Natural killer cell (primary cell): ENCODE measurements at regions not wholly inside any gene's neighbourhood (a gene's known extent, or its start where the extent isn't known, plus 50 kb on each side); places are given as distances from the start of the nearest gene placed in this dataset.
A peak's percentile ranks its signal among the peaks of the same experiment; 100 is the strongest.
"Not testable (repeated sequence)": the region's sequence is repeated elsewhere in the genome, so short reads cannot be mapped to it uniquely, and the experiment has no call there.

Experiments
- ATAC-seq, 3 donors: fragments of 150-1000 bp in 2 of 3; fragments of 200-7000 bp in 1 of 3; cut with Tn5 transposase; 1 replicate in 1 of 3; 2 replicates in 2 of 3; pipeline ENCODE4 v1.10.0; 2021; ENCODE audit warnings: mild to moderate bottlenecking in 2 of 3, moderate library complexity in 2 of 3
- DNase-seq, 2 donors: peaks; one replicate each; pipeline versions ENCODE4 v3.0.0 to v3.0.0-alpha.2; 2013 to 2021; ENCODE audit warnings: mixed read lengths in 1 of 2
- H3K27ac ChIP-seq: one replicate; pipeline ENCODE4 v1.5.1; 2013; ENCODE audit warnings: mild to moderate bottlenecking, low read length
- H3K27me3 ChIP-seq: one replicate; pipeline ENCODE4 v1.6.1; 2013; ENCODE audit warnings: low read length; ENCODE audit not compliant: control insufficient read depth, insufficient read depth
- H3K36me3 ChIP-seq: one replicate; pipeline ENCODE4 v1.6.1; 2013; ENCODE audit warnings: low read length; ENCODE audit not compliant: control insufficient read depth, insufficient read depth
- H3K4me1 ChIP-seq: one replicate; pipeline ENCODE4 v1.6.1; 2013; ENCODE audit warnings: low read length; ENCODE audit not compliant: control insufficient read depth, insufficient read depth
- H3K4me3 ChIP-seq: one replicate; pipeline ENCODE4 v1.5.1; 2013; ENCODE audit warnings: low read length
- H3K9me3 ChIP-seq: one replicate; pipeline ENCODE4 v1.6.1; 2013; ENCODE audit warnings: low read length; ENCODE audit not compliant: control insufficient read depth, insufficient read depth
- H3K27ac Mint-ChIP-seq, 2 donors: one replicate each; pipeline ENCODE4 v1.8.0; 2022; ENCODE audit warnings: mild to moderate bottlenecking in 2 of 2, mixed read lengths in 2 of 2, moderate library complexity in 1 of 2
- H3K27me3 Mint-ChIP-seq, 2 donors: one replicate each; pipeline ENCODE4 v1.8.0; 2022; ENCODE audit warnings: low read depth in 2 of 2, mixed read lengths in 2 of 2
- H3K36me3 Mint-ChIP-seq: one replicate; pipeline ENCODE4 v1.8.0; 2022; ENCODE audit warnings: mixed read lengths
- H3K4me1 Mint-ChIP-seq, 2 donors: one replicate each; pipeline ENCODE4 v1.8.0; 2022; ENCODE audit warnings: mixed read lengths in 2 of 2
- H3K4me3 Mint-ChIP-seq: one replicate; pipeline ENCODE4 v1.8.0; 2022; ENCODE audit warnings: mild to moderate bottlenecking, moderate library complexity, mixed read lengths
- H3K9me3 Mint-ChIP-seq, 2 donors: one replicate each; pipeline ENCODE4 v1.8.0; 2022; ENCODE audit warnings: mixed read lengths in 2 of 2
- WGBS: methylation state at CpG from one replicate; pipeline ENCODE4 v1.1.7; 2013; ENCODE audit warnings: missing lambda C conversion rate; ENCODE audit not compliant: insufficient coverage; 5-methylcytosine and 5-hydroxymethylcytosine counted together
- intact Hi-C: fragments of 100-400 bp; cut with micrococcal nuclease; formaldehyde crosslinking; loops from one replicate; pipeline ENCODE4 v1.14.2; 2022
- TF ChIP-seq, protein P1 (sequence below): fragments of 200-600 bp; IDR thresholded peaks from one replicate; pipeline ENCODE4 v1.8.0; 2022; ENCODE audit warnings: antibody characterized with exemption

GRCh38 chr9:42388146-42388690, 204.8 kb downstream of the SPATA31A6 start:
- no peaks in the 10 kb centered on the region for H3K27me3 Mint-ChIP-seq
- H3K27me3 ChIP-seq: no peaks in the 10 kb centered on the region
- ATAC-seq: peak in 1 of 3 donors; percentile 29
- TF ChIP-seq, protein P1, sequence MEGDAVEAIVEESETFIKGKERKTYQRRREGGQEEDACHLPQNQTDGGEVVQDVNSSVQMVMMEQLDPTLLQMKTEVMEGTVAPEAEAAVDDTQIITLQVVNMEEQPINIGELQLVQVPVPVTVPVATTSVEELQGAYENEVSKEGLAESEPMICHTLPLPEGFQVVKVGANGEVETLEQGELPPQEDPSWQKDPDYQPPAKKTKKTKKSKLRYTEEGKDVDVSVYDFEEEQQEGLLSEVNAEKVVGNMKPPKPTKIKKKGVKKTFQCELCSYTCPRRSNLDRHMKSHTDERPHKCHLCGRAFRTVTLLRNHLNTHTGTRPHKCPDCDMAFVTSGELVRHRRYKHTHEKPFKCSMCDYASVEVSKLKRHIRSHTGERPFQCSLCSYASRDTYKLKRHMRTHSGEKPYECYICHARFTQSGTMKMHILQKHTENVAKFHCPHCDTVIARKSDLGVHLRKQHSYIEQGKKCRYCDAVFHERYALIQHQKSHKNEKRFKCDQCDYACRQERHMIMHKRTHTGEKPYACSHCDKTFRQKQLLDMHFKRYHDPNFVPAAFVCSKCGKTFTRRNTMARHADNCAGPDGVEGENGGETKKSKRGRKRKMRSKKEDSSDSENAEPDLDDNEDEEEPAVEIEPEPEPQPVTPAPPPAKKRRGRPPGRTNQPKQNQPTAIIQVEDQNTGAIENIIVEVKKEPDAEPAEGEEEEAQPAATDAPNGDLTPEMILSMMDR: no peak
- H3K27ac Mint-ChIP-seq: no peak overlapping the region
- no peaks in the 10 kb centered on the region for H3K4me1 ChIP-seq
- H3K4me3 Mint-ChIP-seq: no peak overlapping the region
- no peak for DNase-seq
- intact Hi-C loops: no loop called here
- H3K27ac ChIP-seq: no peak overlapping the region
- H3K9me3 ChIP-seq: peaks cover 11% of the 10 kb centered on the region
- no peaks in the 10 kb centered on the region for H3K36me3 ChIP-seq
- H3K36me3 Mint-ChIP-seq: no peaks in the 10 kb centered on the region
- H3K4me3 ChIP-seq: no peak overlapping the region
- 78% methylated on average over 3 of the region's 3 CpGs for WGBS
- H3K4me1 Mint-ChIP-seq: no peaks in the 10 kb centered on the region
- H3K9me3 Mint-ChIP-seq: no peaks in the 10 kb centered on the region

DNA sequence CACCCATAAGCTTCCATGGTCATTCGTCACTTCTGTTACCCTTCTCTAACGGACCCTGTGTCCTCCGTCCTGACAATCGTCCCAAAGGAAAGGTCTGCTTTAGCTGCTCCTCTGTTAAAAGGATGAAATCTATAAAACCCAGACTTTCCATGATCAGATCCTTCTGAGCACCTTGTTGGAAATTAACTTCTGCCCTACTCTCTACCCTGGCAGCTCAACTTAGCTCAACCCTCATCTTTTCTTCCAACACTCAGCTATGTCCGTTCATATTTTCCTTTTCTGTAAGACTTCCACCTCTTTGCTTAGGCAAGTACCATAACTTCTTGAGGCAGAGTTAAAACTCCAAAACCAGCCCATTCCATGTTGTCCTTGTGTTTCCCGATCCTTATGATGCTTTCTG, 205.4 kb downstream of the SPATA31A6 start:
- Mint-ChIP-seq H3K4me3 (no peak overlapping the region), H3K36me3 (no peaks in the 10 kb centered on the region), H3K4me1 (no peaks in the 10 kb centered on the region), H3K27ac (no peak overlapping the region), H3K27me3 (no peaks in the 10 kb centered on the region), H3K9me3 (no peaks in the 10 kb centered on the region)
- no peaks in the 10 kb centered on the region for H3K4me1 ChIP-seq
- intact Hi-C loops: no loop called here
- peaks cover 11% of the 10 kb centered on the region for H3K9me3 ChIP-seq
- TF ChIP-seq, protein P1: no peak
- DNase-seq (no peak), ATAC-seq (no peak)
- H3K4me3 ChIP-seq: no peak overlapping the region
- no peaks in the 10 kb centered on the region for H3K36me3 ChIP-seq
- 75% methylated on average over 6 of the region's 6 CpGs for WGBS
- no peak overlapping the region for H3K27ac ChIP-seq
- no peaks in the 10 kb centered on the region for H3K27me3 ChIP-seq

DNA sequence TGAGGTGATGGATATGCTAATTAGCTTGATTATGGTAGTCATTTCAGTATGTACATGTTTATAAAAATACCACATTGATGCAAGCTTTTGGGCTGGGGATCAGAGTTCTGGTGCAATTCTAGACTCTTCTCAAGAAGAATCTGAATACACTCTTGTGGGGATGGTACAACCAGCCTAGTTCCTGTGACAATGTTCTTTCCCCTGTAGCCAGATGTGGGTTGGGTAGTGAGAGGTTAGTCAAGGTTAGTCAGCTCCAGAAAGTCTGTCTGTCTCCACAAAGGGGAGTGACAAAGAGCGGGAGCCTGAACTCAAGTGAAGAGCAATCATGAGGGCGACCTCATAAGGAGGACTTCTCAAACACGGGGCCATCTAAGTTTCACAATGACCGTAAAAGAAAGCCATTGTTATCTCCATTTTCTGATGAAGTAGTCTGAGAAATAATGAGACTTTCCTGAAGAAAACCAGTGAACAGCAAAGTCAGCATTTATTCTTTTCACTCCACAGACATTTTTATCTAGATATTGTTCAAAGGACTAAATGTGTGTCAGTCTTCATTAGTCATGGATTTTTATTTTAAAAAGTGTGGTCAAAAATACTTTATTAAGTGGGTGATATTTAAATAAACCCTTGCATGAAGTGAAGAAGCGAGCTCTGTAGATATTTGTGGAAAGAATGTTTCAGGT, 209.5 kb downstream of the SPATA31A6 start:
- peaks cover 11% of the 10 kb centered on the region for H3K9me3 ChIP-seq
- H3K4me3 Mint-ChIP-seq, DNase-seq, H3K4me3 ChIP-seq, H3K36me3 ChIP-seq, H3K27me3 Mint-ChIP-seq, H3K27ac ChIP-seq, H3K36me3 Mint-ChIP-seq, H3K4me1 Mint-ChIP-seq, H3K27me3 ChIP-seq, H3K27ac Mint-ChIP-seq, H3K9me3 Mint-ChIP-seq, intact Hi-C loops, H3K4me1 ChIP-seq, ATAC-seq: not testable (repeated sequence)
- WGBS: 77% methylated on average over 3 of the region's 5 CpGs

DNA sequence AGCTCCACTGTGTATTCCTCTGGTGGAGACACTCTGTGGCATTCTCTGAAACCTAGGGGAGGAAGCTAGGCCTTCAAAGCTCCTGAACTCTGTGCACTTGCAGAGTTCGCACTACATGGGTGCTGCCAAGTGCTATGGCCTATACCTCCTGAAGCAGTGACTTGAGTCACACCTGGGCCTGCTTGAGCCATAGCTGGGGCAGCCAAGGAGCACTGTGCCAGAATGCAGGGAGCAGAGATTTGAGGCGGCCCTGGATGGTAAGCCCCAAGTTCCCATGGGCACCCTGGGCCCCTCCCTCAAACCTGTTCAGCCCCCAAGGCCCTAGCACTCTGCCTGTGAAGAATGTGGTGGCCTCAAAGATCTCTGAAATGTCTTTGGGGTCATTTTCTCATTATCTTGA, 212.9 kb downstream of the SPATA31A6 start:
- Mint-ChIP-seq H3K27me3 (no peaks in the 10 kb centered on the region), H3K4me1 (no peaks in the 10 kb centered on the region), H3K36me3 (no peaks in the 10 kb centered on the region), H3K27ac (no peak overlapping the region), H3K9me3 (peaks cover 4 to 6% of the 10 kb centered on the region in 2 donors), H3K4me3 (no peak overlapping the region)
- TF ChIP-seq, protein P1: no peak
- ATAC-seq (no peak), DNase-seq (no peak)
- Histone ChIP-seq H3K4me3 (no peak overlapping the region), H3K27me3 (no peaks in the 10 kb centered on the region), H3K27ac (no peak overlapping the region), H3K36me3 (no peaks in the 10 kb centered on the region), H3K4me1 (no peaks in the 10 kb centered on the region), H3K9me3 (peaks cover 4% of the 10 kb centered on the region)
- 87% methylated on average over 2 of the region's 2 CpGs for WGBS
- intact Hi-C loops: no loop called here

GRCh38 chr9:42397336-42397735, 213.9 kb downstream of the SPATA31A6 start:
- WGBS: 92% methylated on average over 2 of the region's 7 CpGs
- H3K27ac Mint-ChIP-seq, intact Hi-C loops, ATAC-seq, H3K9me3 ChIP-seq, DNase-seq, H3K27me3 Mint-ChIP-seq, H3K4me1 Mint-ChIP-seq, H3K9me3 Mint-ChIP-seq, H3K4me3 Mint-ChIP-seq, H3K27me3 ChIP-seq, H3K36me3 Mint-ChIP-seq, H3K27ac ChIP-seq, H3K36me3 ChIP-seq, H3K4me1 ChIP-seq, H3K4me3 ChIP-seq: not testable (repeated sequence)

DNA sequence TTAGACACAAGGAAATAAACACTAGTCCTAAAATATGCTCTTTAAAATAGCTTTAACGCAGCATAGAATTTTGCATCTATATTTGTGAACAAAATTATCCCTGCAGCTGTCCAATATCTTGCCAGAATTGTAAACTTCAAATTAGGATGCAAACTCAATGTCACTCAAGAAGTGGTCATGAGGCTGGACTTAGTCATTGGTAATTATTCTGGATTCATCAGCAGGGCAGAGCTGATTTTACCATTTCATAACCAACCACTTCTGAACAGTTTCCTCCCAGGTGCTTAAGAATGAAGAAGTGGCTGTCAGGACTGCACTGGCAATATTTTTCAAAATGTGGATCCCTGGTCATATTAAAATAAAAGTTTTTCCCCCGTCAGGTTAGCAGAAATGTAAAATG, 219.5 kb downstream of the SPATA31A6 start:
- H3K27ac Mint-ChIP-seq, intact Hi-C loops, H3K4me3 ChIP-seq, H3K27ac ChIP-seq, H3K4me3 Mint-ChIP-seq, H3K9me3 ChIP-seq, H3K9me3 Mint-ChIP-seq, H3K36me3 Mint-ChIP-seq, H3K27me3 Mint-ChIP-seq, H3K4me1 Mint-ChIP-seq, H3K27me3 ChIP-seq, ATAC-seq, H3K36me3 ChIP-seq, DNase-seq, H3K4me1 ChIP-seq: not testable (repeated sequence)
- 91% methylated on average over 2 of the region's 2 CpGs for WGBS
